Keratinocyte (primary cell): ENCODE measurements at regions not wholly inside any gene's neighbourhood (a gene's known extent, or its start where the extent isn't known, plus 50 kb on each side); places are given as distances from the start of the nearest gene placed in this dataset.

ENCODE experiments used
- DNase-seq: peaks from one replicate; pipeline ENCODE4 v3.0.0-alpha.2; 2011; ENCODE audit warnings: low read depth, missing footprints, low spot score
- FAIRE-seq: peaks from 2 replicates; lab custom pipeline; 2011; peaks lifted over from hg19 to GRCh38; lab: Jason Lieb, UNC
- H2AFZ ChIP-seq: 2 replicates; pipeline ENCODE4 v1.6.0; 2012; ENCODE audit warnings: low read length, control low read depth, inconsistent platforms; ENCODE audit not compliant: control insufficient read depth
- H3K27ac ChIP-seq: 2 replicates; pipeline ENCODE4 v1.5.1; 2011; ENCODE audit warnings: low read length; ENCODE audit not compliant: control insufficient read depth, insufficient read depth
- H3K27me3 ChIP-seq: 3 replicates; pipeline ENCODE4 v1.6.0; 2011; ENCODE audit warnings: low read length; ENCODE audit not compliant: control insufficient read depth, insufficient read depth; ENCODE audit errors: extremely low read depth
- H3K36me3 ChIP-seq, 2 experiments: 2 replicates in 1 of 2; 3 replicates in 1 of 2; pipeline ENCODE4 v1.5.1; 2011; ENCODE audit warnings: low read length in 2 of 2, mild to moderate bottlenecking in 1 of 2; ENCODE audit not compliant: control insufficient read depth in 2 of 2, insufficient read depth in 2 of 2; ENCODE audit errors: extremely low read depth in 1 of 2
- H3K4me1 ChIP-seq: 3 replicates; pipeline ENCODE4 v1.5.1; 2011; ENCODE audit warnings: low read length; ENCODE audit not compliant: control insufficient read depth, insufficient read depth; ENCODE audit errors: extremely low read depth
- H3K4me2 ChIP-seq: 3 replicates; pipeline ENCODE4 v1.6.0; 2011; ENCODE audit warnings: low read depth, low read length; ENCODE audit not compliant: control insufficient read depth, insufficient read depth; ENCODE audit errors: extremely low read depth
- H3K4me3 ChIP-seq, 3 experiments: fragments of 200-600 bp in 1 of 3; sonication (generic) in 1 of 3; 2 replicates in 2 of 3; 3 replicates in 1 of 3; pipeline ENCODE4 v1.5.1; 2011 to 2016; ENCODE audit warnings: low read length in 3 of 3, mild to moderate bottlenecking in 3 of 3, control low read depth in 2 of 3, inconsistent platforms in 1 of 3, low read depth in 1 of 3, mixed read lengths in 1 of 3, mixed run types in 1 of 3, moderate library complexity in 1 of 3; ENCODE audit not compliant: control insufficient read depth in 2 of 3, insufficient read depth in 2 of 3; ENCODE audit errors: extremely low read depth in 1 of 3
- H3K79me2 ChIP-seq: 2 replicates; pipeline ENCODE4 v1.6.0; 2012; ENCODE audit warnings: low read length; ENCODE audit not compliant: control insufficient read depth, insufficient read depth
- H3K9ac ChIP-seq: 3 replicates; pipeline ENCODE4 v1.6.0; 2011; ENCODE audit warnings: low read length; ENCODE audit not compliant: control insufficient read depth, insufficient read depth; ENCODE audit errors: extremely low read depth
- H3K9me1 ChIP-seq: 3 replicates; pipeline ENCODE4 v1.6.0; 2011; ENCODE audit warnings: low read length; ENCODE audit not compliant: control insufficient read depth, insufficient read depth; ENCODE audit errors: extremely low read depth
- H3K9me3 ChIP-seq: 2 replicates; pipeline ENCODE4 v1.5.1; 2012; ENCODE audit warnings: low read depth, low read length; ENCODE audit not compliant: control insufficient read depth
- H4K20me1 ChIP-seq: 3 replicates; pipeline ENCODE4 v1.6.0; 2011; ENCODE audit warnings: low read length; ENCODE audit not compliant: control insufficient read depth, insufficient read depth; ENCODE audit errors: extremely low read depth
- EZH2 ChIP-seq: IDR thresholded peaks from one replicate; pipeline ENCODE4 v1.6.1; 2012; ENCODE audit warnings: inconsistent platforms, mild to moderate bottlenecking, low read length, moderate library complexity
- dilution Hi-C: fragments of 300-500 bp; cut with MboI; formaldehyde crosslinking; loops from one replicate; pipeline ENCODE4 v1.7.0; 2020; ENCODE audit warnings: low sequenced_read_pairs; ENCODE audit not compliant: extremely low pct_ligation_motif_present
- TF ChIP-seq, protein P1 (sequence below), 3 experiments: IDR thresholded peaks in 1 of 3; conservative IDR thresholded peaks in 1 of 3; optimal IDR thresholded peaks in 1 of 3; 2 replicates in 2 of 3; 3 replicates in 1 of 3; pipeline versions ENCODE3 to v1.5.1; 2011; ENCODE audit warnings: low read length in 3 of 3, mild to moderate bottlenecking in 3 of 3, moderate library complexity in 2 of 3, control low read depth in 1 of 3, inconsistent platforms in 1 of 3; ENCODE audit not compliant: insufficient read depth in 2 of 3; ENCODE audit errors: extremely low read depth in 1 of 3

DNA sequence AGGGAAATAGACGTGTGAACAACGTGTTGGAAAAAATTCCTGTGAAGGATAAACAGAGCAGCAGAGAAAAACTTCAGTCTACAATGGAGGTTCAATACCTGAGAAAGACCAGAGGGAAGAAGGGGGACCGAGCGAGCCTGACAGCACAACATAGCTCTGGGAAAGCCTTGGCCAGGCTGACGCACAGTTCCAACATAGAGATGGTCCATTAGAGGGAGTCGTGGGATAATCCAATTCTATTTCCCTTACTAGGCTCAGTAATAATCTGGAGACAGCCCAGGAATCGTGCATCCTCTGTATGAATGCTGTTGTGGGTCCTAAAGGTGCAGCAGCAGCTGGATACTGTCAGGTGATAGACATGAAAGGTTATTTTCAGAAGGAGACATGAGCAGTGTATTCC lies 370.8 kb upstream of the BTBD3 start:
- no peak overlapping the region for H3K9ac ChIP-seq
- no peak overlapping the region for H2AFZ ChIP-seq
- H3K27me3 ChIP-seq: no peaks in the 10 kb centered on the region
- peaks cover 14% of the 10 kb centered on the region for H3K4me1 ChIP-seq
- no peaks in the 10 kb centered on the region for H3K9me1 ChIP-seq
- H4K20me1 ChIP-seq: no peaks in the 10 kb centered on the region
- TF ChIP-seq EZH2: no peak
- TF ChIP-seq, protein P1, sequence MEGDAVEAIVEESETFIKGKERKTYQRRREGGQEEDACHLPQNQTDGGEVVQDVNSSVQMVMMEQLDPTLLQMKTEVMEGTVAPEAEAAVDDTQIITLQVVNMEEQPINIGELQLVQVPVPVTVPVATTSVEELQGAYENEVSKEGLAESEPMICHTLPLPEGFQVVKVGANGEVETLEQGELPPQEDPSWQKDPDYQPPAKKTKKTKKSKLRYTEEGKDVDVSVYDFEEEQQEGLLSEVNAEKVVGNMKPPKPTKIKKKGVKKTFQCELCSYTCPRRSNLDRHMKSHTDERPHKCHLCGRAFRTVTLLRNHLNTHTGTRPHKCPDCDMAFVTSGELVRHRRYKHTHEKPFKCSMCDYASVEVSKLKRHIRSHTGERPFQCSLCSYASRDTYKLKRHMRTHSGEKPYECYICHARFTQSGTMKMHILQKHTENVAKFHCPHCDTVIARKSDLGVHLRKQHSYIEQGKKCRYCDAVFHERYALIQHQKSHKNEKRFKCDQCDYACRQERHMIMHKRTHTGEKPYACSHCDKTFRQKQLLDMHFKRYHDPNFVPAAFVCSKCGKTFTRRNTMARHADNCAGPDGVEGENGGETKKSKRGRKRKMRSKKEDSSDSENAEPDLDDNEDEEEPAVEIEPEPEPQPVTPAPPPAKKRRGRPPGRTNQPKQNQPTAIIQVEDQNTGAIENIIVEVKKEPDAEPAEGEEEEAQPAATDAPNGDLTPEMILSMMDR (optimal IDR thresholded peaks at IDR 0.05 in 1 of 3, IDR thresholded peaks at IDR 0.05 in 1 of 3, conservative IDR thresholded peaks at IDR 0.05 in 1 of 3; ENCODE audit: extremely low read depth in 1 of 3, insufficient read depth in 2 of 3, low read length in 3 of 3): no peak
- no peak overlapping the region for H3K4me2 ChIP-seq
- dilution Hi-C loops: no loop called here
- DNase-seq: no peak
- no peaks in the 10 kb centered on the region for H3K79me2 ChIP-seq
- no peak overlapping the region for H3K4me3 ChIP-seq
- H3K27ac ChIP-seq: no peak overlapping the region
- H3K36me3 ChIP-seq: no peaks in the 10 kb centered on the region
- no peaks in the 10 kb centered on the region for H3K9me3 ChIP-seq
- no peak for FAIRE-seq

- no peak for TF ChIP-seq EZH2
- TF ChIP-seq, protein P1 (optimal IDR thresholded peaks at IDR 0.05 in 1 of 3, IDR thresholded peaks at IDR 0.05 in 1 of 3, conservative IDR thresholded peaks at IDR 0.05 in 1 of 3; ENCODE audit: extremely low read depth in 1 of 3, insufficient read depth in 2 of 3, low read length in 3 of 3): no peak
- no peak for DNase-seq
- Histone ChIP-seq H2AFZ (no peak overlapping the region), H3K36me3 (no peaks in the 10 kb centered on the region), H3K4me2 (no peak overlapping the region), H3K9me3 (no peaks in the 10 kb centered on the region), H4K20me1 (no peaks in the 10 kb centered on the region), H3K27me3 (no peaks in the 10 kb centered on the region), H3K4me3 (no peak overlapping the region), H3K79me2 (no peaks in the 10 kb centered on the region), H3K9ac (no peak overlapping the region), H3K9me1 (no peaks in the 10 kb centered on the region), H3K4me1 (no peaks in the 10 kb centered on the region), H3K27ac (no peak overlapping the region)
- dilution Hi-C loops: no loop called here
- FAIRE-seq: no peak
Observed at GRCh38 chr20:11549172-11550103, 368.3 kb upstream of the BTBD3 start.
